ENCODE measurements at regions not wholly inside any gene's neighbourhood (a gene's known extent, or its start where the extent isn't known, plus 50 kb on each side); places are given as distances from the start of the nearest gene placed in this dataset.

GRCh38 chr17:51455211-51455610 lies 194.9 kb downstream of the UTP18 start:
- Histone ChIP-seq H3K4me3 (ENCODE audit: low read depth, low read length) (no peak overlapping the region), H3K36me3 (ENCODE audit: control insufficient read depth, insufficient read depth, low read length) (no peaks in the 10 kb centered on the region), H3K27me3 (ENCODE audit: control insufficient read depth, insufficient read depth, low read length) (no peaks in the 10 kb centered on the region)
- FAIRE-seq (no peak), DNase-seq (ENCODE audit: low read depth) (no peak)
- TF ChIP-seq CTCF (IDR thresholded peaks at IDR 0.05; ENCODE audit: insufficient read depth, low read length, severe bottlenecking) = no peak

- Histone ChIP-seq H3K4me3 (ENCODE audit: low read depth, low read length) (no peak overlapping the region), H3K27me3 (ENCODE audit: control insufficient read depth, insufficient read depth, low read length) (no peaks in the 10 kb centered on the region), H3K36me3 (ENCODE audit: control insufficient read depth, insufficient read depth, low read length) (no peaks in the 10 kb centered on the region)
- no peak for TF ChIP-seq CTCF (IDR thresholded peaks at IDR 0.05; ENCODE audit: insufficient read depth, low read length, severe bottlenecking)
- DNase-seq (ENCODE audit: low read depth) (no peak), FAIRE-seq (no peak)
These were observed 195.6 kb downstream of the UTP18 start for GRCh38 chr17:51455931-51456330.

- no peaks in the 10 kb centered on the region for H3K27me3 ChIP-seq (ENCODE audit: control insufficient read depth, insufficient read depth, low read length)
- FAIRE-seq (no peak), DNase-seq (ENCODE audit: low read depth) (peak; percentile 11)
- no peak for TF ChIP-seq CTCF (IDR thresholded peaks at IDR 0.05; ENCODE audit: insufficient read depth, low read length, severe bottlenecking)
- H3K4me3 ChIP-seq (ENCODE audit: low read depth, low read length) = no peak overlapping the region
- H3K36me3 ChIP-seq (ENCODE audit: control insufficient read depth, insufficient read depth, low read length) = no peaks in the 10 kb centered on the region
These were observed 196.6 kb downstream of the UTP18 start for GRCh38 chr17:51456942-51457341.

- peak; percentile 75 for TF ChIP-seq CTCF (IDR thresholded peaks at IDR 0.05; ENCODE audit: insufficient read depth, low read length, severe bottlenecking)
- no peak for FAIRE-seq
- Histone ChIP-seq H3K36me3 (ENCODE audit: control insufficient read depth, insufficient read depth, low read length) (no peaks in the 10 kb centered on the region), H3K4me3 (ENCODE audit: low read depth, low read length) (no peak overlapping the region), H3K27me3 (ENCODE audit: control insufficient read depth, insufficient read depth, low read length) (no peaks in the 10 kb centered on the region)
- peak; percentile 21 for DNase-seq (ENCODE audit: low read depth)
These were observed 201.2 kb downstream of the UTP18 start for GRCh38 chr17:51461578-51462004.

- FAIRE-seq = no peak
- no peaks in the 10 kb centered on the region for H3K36me3 ChIP-seq (ENCODE audit: control insufficient read depth, insufficient read depth, low read length)
- no peak overlapping the region for H3K4me3 ChIP-seq (ENCODE audit: low read depth, low read length)
- DNase-seq (ENCODE audit: low read depth) = no peak
- no peak for TF ChIP-seq CTCF (IDR thresholded peaks at IDR 0.05; ENCODE audit: insufficient read depth, low read length, severe bottlenecking)
- no peaks in the 10 kb centered on the region for H3K27me3 ChIP-seq (ENCODE audit: control insufficient read depth, insufficient read depth, low read length)
These were observed 203.0 kb downstream of the UTP18 start for GRCh38 chr17:51463353-51463752.

- FAIRE-seq = no peak
- Histone ChIP-seq H3K4me3 (ENCODE audit: low read depth, low read length) (no peak overlapping the region), H3K27me3 (ENCODE audit: control insufficient read depth, insufficient read depth, low read length) (no peaks in the 10 kb centered on the region), H3K36me3 (ENCODE audit: control insufficient read depth, insufficient read depth, low read length) (no peaks in the 10 kb centered on the region)
- DNase-seq (ENCODE audit: low read depth) = no peak
- TF ChIP-seq CTCF (IDR thresholded peaks at IDR 0.05; ENCODE audit: insufficient read depth, low read length, severe bottlenecking) = no peak
These were observed 207.0 kb downstream of the UTP18 start for GRCh38 chr17:51467336-51467735.

Data from bronchial epithelial cell (primary cell).